H9 (cell line): ENCODE measurements at regions not wholly inside any gene's neighbourhood (a gene's known extent, or its start where the extent isn't known, plus 50 kb on each side); places are given as distances from the start of the nearest gene placed in this dataset.

Experiments used
- DNase-seq: peaks from one replicate; pipeline ENCODE4 v3.0.0-alpha.2; 2017
- H2AFZ ChIP-seq: one replicate; pipeline ENCODE4 v1.6.1; 2013; ENCODE audit warnings: mild to moderate bottlenecking, low read length, control low read depth, moderate library complexity
- H2AK5ac ChIP-seq: 2 replicates; pipeline ENCODE4 v1.6.1; 2013; ENCODE audit warnings: low read length, control low read depth, mixed read lengths; ENCODE audit not compliant: insufficient read length
- H2BK120ac ChIP-seq: one replicate; pipeline ENCODE4 v1.6.1; 2013; ENCODE audit warnings: low read depth, mild to moderate bottlenecking, low read length, control low read depth, inconsistent platforms; ENCODE audit not compliant: poor library complexity, severe bottlenecking
- H2BK12ac ChIP-seq: 2 replicates; pipeline ENCODE4 v1.6.1; 2013; ENCODE audit warnings: low read length, control low read depth, mixed read lengths, low read depth; ENCODE audit not compliant: insufficient read length
- H2BK15ac ChIP-seq: 2 replicates; pipeline ENCODE4 v1.6.1; 2013; ENCODE audit warnings: low read depth, low read length, control low read depth
- H2BK20ac ChIP-seq: one replicate; pipeline ENCODE4 v1.6.1; 2013; ENCODE audit warnings: low read depth, mild to moderate bottlenecking, low read length, control low read depth, inconsistent platforms; ENCODE audit not compliant: poor library complexity, severe bottlenecking
- H2BK5ac ChIP-seq: 2 replicates; pipeline ENCODE4 v1.6.1; 2013; ENCODE audit warnings: low read length, control low read depth, mixed read lengths; ENCODE audit not compliant: insufficient read length
- H3K14ac ChIP-seq: 2 replicates; pipeline ENCODE4 v1.6.1; 2013; ENCODE audit warnings: low read length, control low read depth; ENCODE audit not compliant: insufficient read depth
- H3K18ac ChIP-seq: 2 replicates; pipeline ENCODE4 v1.6.1; 2013; ENCODE audit warnings: low read depth, mild to moderate bottlenecking, mixed read lengths, low read length, control low read depth; ENCODE audit not compliant: insufficient read length
- H3K23ac ChIP-seq: 2 replicates; pipeline ENCODE4 v1.6.1; 2013; ENCODE audit warnings: low read length, control low read depth, mixed read lengths, low read depth; ENCODE audit not compliant: insufficient read length
- H3K23me2 ChIP-seq: 2 replicates; pipeline ENCODE4 v1.6.1; 2013; ENCODE audit warnings: low read depth, mild to moderate bottlenecking, mixed read lengths, low read length, control low read depth; ENCODE audit not compliant: insufficient read length, poor library complexity, severe bottlenecking
- H3K27ac ChIP-seq: 2 replicates; pipeline ENCODE4 v1.5.1; 2013; ENCODE audit warnings: low read length, control low read depth, mixed read lengths, low read depth; ENCODE audit not compliant: insufficient read length
- H3K27me3 ChIP-seq: 2 replicates; pipeline ENCODE4 v1.6.1; 2013; ENCODE audit warnings: low read length, control low read depth, inconsistent platforms; ENCODE audit not compliant: insufficient read depth
- H3K4ac ChIP-seq: 2 replicates; pipeline ENCODE4 v1.6.1; 2013; ENCODE audit warnings: low read depth, mild to moderate bottlenecking, control low read depth, inconsistent platforms, low read length, moderate library complexity
- H3K4me1 ChIP-seq: 2 replicates; pipeline ENCODE4 v1.6.1; 2013; ENCODE audit warnings: low read length, control low read depth, inconsistent platforms; ENCODE audit not compliant: insufficient read depth
- H3K4me2 ChIP-seq: 2 replicates; pipeline ENCODE4 v1.6.1; 2013; ENCODE audit warnings: low read length, control low read depth, mixed read lengths; ENCODE audit not compliant: insufficient read length, insufficient read depth
- H3K56ac ChIP-seq: 2 replicates; pipeline ENCODE4 v1.6.1; 2013; ENCODE audit warnings: low read depth, mild to moderate bottlenecking, mixed read lengths, low read length, control low read depth; ENCODE audit not compliant: insufficient read length
- H3K79me1 ChIP-seq: 2 replicates; pipeline ENCODE4 v1.6.1; 2013; ENCODE audit warnings: low read depth, mild to moderate bottlenecking, moderate library complexity, low read length, control low read depth, inconsistent platforms; ENCODE audit not compliant: insufficient read depth, poor library complexity, severe bottlenecking
- H3K79me2 ChIP-seq: 2 replicates; pipeline ENCODE4 v1.6.1; 2013; ENCODE audit warnings: low read length, control low read depth, inconsistent platforms; ENCODE audit not compliant: insufficient read depth
- H3K9ac ChIP-seq: 2 replicates; pipeline ENCODE4 v1.6.1; 2013; ENCODE audit warnings: low read length, control low read depth, mixed read lengths; ENCODE audit not compliant: insufficient read length; ENCODE audit errors: extremely low read depth
- H3K9me3 ChIP-seq: one replicate; pipeline ENCODE4 v1.6.1; 2013; ENCODE audit warnings: low read depth, low read length, inconsistent platforms; ENCODE audit not compliant: control insufficient read depth
- H3T11ph ChIP-seq: one replicate; pipeline ENCODE4 v1.6.1; 2013; ENCODE audit warnings: mild to moderate bottlenecking, low read length, control low read depth, inconsistent platforms
- H4K20me1 ChIP-seq: one replicate; pipeline ENCODE4 v1.6.1; 2013; ENCODE audit not compliant: control insufficient read depth, insufficient read length, insufficient read depth
- H4K5ac ChIP-seq: 2 replicates; pipeline ENCODE4 v1.6.1; 2013; ENCODE audit warnings: low read depth, mild to moderate bottlenecking, mixed read lengths, low read length, control low read depth; ENCODE audit not compliant: insufficient read length
- H4K8ac ChIP-seq: replicated peaks from 2 replicates; pipeline ENCODE4 v1.6.1; 2013; ENCODE audit warnings: low read length, control low read depth, mixed read lengths, low read depth; ENCODE audit not compliant: insufficient read length
- H4K91ac ChIP-seq: 2 replicates; pipeline ENCODE4 v1.6.1; 2013; ENCODE audit warnings: low read depth, mild to moderate bottlenecking, moderate library complexity, mixed read lengths, low read length, control low read depth; ENCODE audit not compliant: insufficient read length
- H3K27ac Mint-ChIP-seq, 3 experiments: 2 replicates in 2 of 3; 3 replicates in 1 of 3; pipeline ENCODE4 v1.8.0; 2020 to 2021; ENCODE audit warnings: mixed read lengths in 3 of 3, mild to moderate bottlenecking in 1 of 3, moderate library complexity in 1 of 3
- H3K27me3 Mint-ChIP-seq: 2 replicates; pipeline ENCODE4 v1.8.0; 2021; ENCODE audit warnings: low read depth, mild to moderate bottlenecking, moderate library complexity, mixed read lengths
- H3K36me3 Mint-ChIP-seq, 3 experiments: 2 replicates in 2 of 3; 3 replicates in 1 of 3; pipeline ENCODE4 v1.8.0; 2020 to 2021; ENCODE audit warnings: low read depth in 3 of 3, mixed read lengths in 3 of 3; ENCODE audit not compliant: insufficient read depth in 1 of 3
- H3K4me1 Mint-ChIP-seq, 2 experiments: 2 replicates each; pipeline ENCODE4 v1.8.0; 2020; ENCODE audit warnings: mixed read lengths in 2 of 2
- H3K4me3 Mint-ChIP-seq, 2 experiments: 2 replicates in 1 of 2; 3 replicates in 1 of 2; pipeline ENCODE4 v1.8.0; 2020 to 2021; ENCODE audit warnings: mild to moderate bottlenecking in 2 of 2, mixed read lengths in 2 of 2, moderate library complexity in 1 of 2
- H3K9me3 Mint-ChIP-seq, 2 experiments: 2 replicates in 1 of 2; 3 replicates in 1 of 2; pipeline ENCODE4 v1.8.0; 2020; ENCODE audit warnings: mild to moderate bottlenecking in 2 of 2, mixed read lengths in 2 of 2, moderate library complexity in 1 of 2
- CTCF ChIP-seq: fragments of 200-600 bp; sonication (generic); conservative IDR thresholded peaks from 3 replicates; pipeline ENCODE4 v1.8.0; 2021; ENCODE audit warnings: antibody characterized with exemption, mild to moderate bottlenecking
- WGBS: extraction: QIAGEN DNeasy Blood & Tissue Kit; methylation state at CpG from one replicate; pipeline ENCODE4 v1.1.7; 2013; ENCODE audit warnings: missing lambda C conversion rate, low lambda C conversion rate, mixed read lengths; ENCODE audit not compliant: insufficient read length; ENCODE audit errors: extremely low coverage; 5-methylcytosine and 5-hydroxymethylcytosine counted together

DNA sequence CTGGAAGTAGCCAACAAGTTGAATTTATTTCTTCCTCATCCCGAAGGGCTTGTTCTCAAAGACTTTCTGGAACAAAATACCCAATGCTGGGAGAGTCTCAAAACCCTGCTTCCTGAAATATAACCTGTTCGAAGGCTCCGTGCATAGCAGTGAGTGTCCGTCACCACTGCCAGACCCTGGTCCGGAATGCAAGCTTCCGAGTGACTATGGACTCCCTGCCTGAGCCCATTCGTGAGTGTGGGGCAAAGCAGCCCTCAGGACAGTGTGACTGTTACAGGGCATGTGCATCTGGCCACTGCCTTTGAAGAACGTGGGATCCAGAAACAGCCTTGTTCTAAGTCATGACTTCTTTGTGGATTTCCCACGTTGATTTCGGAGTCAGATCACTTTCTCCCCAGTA, 214.5 kb upstream of the IGF1R start:
- Histone ChIP-seq H3K23me2 (no peaks in the 10 kb centered on the region), H3K27me3 (no peaks in the 10 kb centered on the region; the same call in 1 of the 2 replicates), H4K5ac (no peak overlapping the region), H3T11ph (no peak overlapping the region), H2BK12ac (no peak overlapping the region), H2AK5ac (no peak overlapping the region), H3K79me2 (no peaks in the 10 kb centered on the region), H3K18ac (no peak overlapping the region), H2BK5ac (no peak overlapping the region), H2BK120ac (no peak overlapping the region), H3K14ac (no peak overlapping the region), H2BK15ac (no peak overlapping the region), H2BK20ac (no peak overlapping the region), H3K56ac (no peak overlapping the region), H3K9ac (no peak overlapping the region), H3K4ac (no peak overlapping the region), H3K4me2 (no peak overlapping the region), H4K20me1 (no peaks in the 10 kb centered on the region), H3K79me1 (no peaks in the 10 kb centered on the region), H3K23ac (no peak overlapping the region), H3K4me1 (no peaks in the 10 kb centered on the region), H3K9me3 (no peaks in the 10 kb centered on the region), H3K27ac (no peak overlapping the region), H2AFZ (no peak overlapping the region), H4K8ac (no peak overlapping the region), H4K91ac (no peak overlapping the region)
- H3K4me3 Mint-ChIP-seq: no peak overlapping the region
- no peaks in the 10 kb centered on the region for H3K4me1 Mint-ChIP-seq
- WGBS: no CpG with 5 or more reads among the region's 10 CpGs
- DNase-seq: no peak
- peaks cover 15 to 17% of the 10 kb centered on the region in 2 experiments for H3K9me3 Mint-ChIP-seq
- no peak overlapping the region for H3K27ac Mint-ChIP-seq
- peaks cover 0 to 9% (median 3%) of the 10 kb centered on the region in 3 experiments; a peak in 5 of 7 replicates for H3K36me3 Mint-ChIP-seq
- H3K27me3 Mint-ChIP-seq: peaks cover 45% of the 10 kb centered on the region
- TF ChIP-seq CTCF: no peak
